GM18870 (cell line): ENCODE measurements at regions not wholly inside any gene's neighbourhood (a gene's known extent, or its start where the extent isn't known, plus 50 kb on each side); places are given as distances from the start of the nearest gene placed in this dataset.
"Not testable (repeated sequence)": the region's sequence is repeated elsewhere in the genome, so short reads cannot be mapped to it uniquely, and the experiment has no call there.

ENCODE experiments used
- ATAC-seq: cut with Tn5 transposase; IDR thresholded peaks from one replicate; pipeline ENCODE4 v1.9.1; 2021; ENCODE audit warnings: moderate library complexity; ENCODE audit not compliant: unreplicated experiment

- ATAC-seq: no peak
Observed at GRCh38 chr9:100700689-100701318, 122.9 kb downstream of the CAVIN4 start.

- no peak for ATAC-seq
Observed at GRCh38 chr9:100714372-100715099, 136.7 kb downstream of the CAVIN4 start.

GRCh38 chr9:100715100-100715380 lies 137.2 kb downstream of the CAVIN4 start:
- no peak for ATAC-seq

- no peak for ATAC-seq
Observed at GRCh38 chr9:100718717-100719116, 140.8 kb downstream of the CAVIN4 start.

DNA sequence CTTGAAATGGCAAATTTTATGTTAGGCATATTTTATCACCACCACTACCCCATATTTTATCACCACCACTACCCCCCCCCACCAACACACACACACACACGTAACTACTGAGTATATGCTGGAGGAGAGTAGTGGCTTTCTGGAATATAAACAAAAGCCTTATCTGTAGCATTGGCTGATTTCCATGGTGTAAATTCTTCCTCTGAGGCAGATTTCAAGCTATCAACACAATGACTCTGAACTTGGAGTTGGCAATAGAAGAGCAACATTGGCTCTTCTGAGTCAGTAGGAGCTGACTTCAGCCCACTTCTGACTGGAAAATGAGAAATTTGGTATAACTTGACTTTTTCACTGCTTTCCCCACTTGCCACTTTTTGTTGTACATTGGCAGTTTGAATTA lies 143.0 kb downstream of the CAVIN4 start:
- ATAC-seq: no peak

- ATAC-seq: no peak
Observed at GRCh38 chr9:100724886-100725285, 147.0 kb downstream of the CAVIN4 start.

- no peak for ATAC-seq
Observed at GRCh38 chr9:100725371-100725770, 147.5 kb downstream of the CAVIN4 start.

GRCh38 chr9:100729336-100729895 lies 151.5 kb downstream of the CAVIN4 start:
- no peak for ATAC-seq

GRCh38 chr9:100730086-100730485 lies 152.2 kb downstream of the CAVIN4 start:
- no peak for ATAC-seq

DNA sequence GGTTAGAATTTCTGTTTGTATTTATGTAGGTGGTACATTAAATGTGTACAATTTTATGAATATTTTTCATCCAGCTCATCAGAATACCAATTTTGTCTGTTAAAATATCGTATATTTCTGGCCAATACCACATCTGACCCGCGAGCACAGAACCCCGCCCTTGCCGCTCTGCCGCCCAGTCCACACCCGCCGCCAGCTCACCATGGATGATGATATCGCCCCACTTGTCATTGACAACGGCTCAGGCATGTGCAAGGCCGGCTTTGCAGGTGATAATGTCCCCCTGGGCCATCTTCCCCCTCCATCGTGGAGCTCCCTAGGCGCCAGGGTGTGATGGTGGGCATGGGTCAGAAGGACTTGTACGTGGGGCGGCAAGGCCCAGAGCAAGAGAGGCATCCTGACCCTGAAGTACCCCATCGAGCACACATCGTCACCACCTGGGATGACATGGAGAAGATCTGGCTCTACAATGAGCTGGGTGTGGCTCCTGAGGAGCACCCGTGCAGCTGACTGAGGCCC lies 153.2 kb downstream of the CAVIN4 start:
- no peak for ATAC-seq

DNA sequence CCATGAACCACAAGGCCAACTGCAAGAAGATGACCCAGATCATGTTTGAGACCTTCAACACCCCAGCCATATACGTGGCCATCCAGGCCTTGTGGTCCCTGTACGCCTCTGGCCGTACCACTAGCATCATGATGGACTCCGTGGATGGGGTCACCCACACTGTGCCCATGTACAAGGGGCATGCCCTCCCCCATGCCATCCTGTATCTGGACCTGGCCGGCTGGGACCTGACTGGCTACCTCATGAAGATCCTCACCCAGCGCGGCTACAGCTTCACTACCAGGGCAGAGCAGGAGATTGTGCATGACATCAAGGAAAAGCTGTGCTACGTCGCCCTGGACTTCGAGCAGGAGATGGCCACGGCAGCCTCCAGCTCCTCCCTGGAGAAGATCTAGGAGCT lies 153.7 kb downstream of the CAVIN4 start:
- ATAC-seq: no peak

GRCh38 chr9:100739208-100739607 lies 161.3 kb downstream of the CAVIN4 start:
- ATAC-seq: no peak

DNA sequence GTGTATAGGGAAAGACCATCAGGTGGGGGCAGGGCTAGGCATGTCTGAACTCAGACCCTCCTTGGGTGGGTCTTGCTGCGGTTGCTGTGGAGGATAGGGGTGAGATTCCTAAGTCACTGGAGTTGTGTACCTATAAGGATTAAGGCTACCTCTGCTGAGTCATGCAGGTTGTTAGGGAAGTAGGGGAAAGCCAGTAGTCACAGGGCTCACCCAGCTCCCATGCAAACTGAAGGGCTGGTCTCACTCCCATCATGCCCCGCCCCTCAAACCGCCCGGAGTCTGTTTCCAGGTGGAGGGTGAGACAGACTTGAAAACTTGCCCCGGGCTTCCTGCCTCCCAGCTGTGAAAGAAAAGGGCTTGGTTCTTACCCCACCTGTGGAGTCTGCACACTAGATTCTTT lies 161.8 kb downstream of the CAVIN4 start:
- no peak for ATAC-seq

GRCh38 chr9:100748930-100749329 lies 171.1 kb downstream of the CAVIN4 start:
- ATAC-seq: not testable (repeated sequence)

DNA sequence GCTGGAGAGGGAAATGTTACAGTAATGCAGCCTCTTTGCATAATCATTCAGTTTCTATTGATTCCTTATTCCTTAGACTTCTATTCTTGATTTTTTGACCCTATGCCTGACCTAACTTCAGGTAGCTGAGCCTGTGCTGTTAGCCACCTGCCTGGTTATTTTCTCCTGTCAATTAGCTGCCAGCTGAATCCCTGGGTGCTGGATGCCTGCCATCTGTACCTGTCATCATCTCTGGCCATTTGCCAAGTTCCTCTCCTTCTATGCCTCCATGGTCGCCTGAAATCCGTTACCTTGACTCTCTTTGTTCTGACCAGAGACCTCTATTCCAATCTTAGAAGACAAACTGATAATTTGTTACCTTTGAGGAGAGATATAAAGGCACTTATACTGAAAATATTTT lies 178.3 kb downstream of the CAVIN4 start:
- no peak for ATAC-seq

DNA sequence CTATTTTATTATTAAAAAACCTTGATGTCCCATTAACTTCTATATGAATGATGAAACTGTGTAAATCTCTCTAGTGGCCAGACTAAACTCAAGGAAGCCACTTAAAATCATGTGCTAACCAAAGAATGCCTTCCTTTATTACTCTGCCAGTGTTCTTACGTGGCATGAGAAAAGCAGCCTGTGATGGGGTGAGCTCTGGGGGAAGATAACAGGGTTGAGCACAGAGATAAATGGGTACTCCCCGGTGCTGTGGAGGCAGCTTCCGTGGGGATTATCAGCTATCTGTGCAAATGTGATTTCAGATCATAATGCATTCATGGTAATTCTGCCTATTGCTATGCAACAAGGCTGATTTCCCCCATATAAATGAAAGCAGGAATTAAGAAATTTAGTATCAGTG lies 181.3 kb downstream of the CAVIN4 start:
- no peak for ATAC-seq

DNA sequence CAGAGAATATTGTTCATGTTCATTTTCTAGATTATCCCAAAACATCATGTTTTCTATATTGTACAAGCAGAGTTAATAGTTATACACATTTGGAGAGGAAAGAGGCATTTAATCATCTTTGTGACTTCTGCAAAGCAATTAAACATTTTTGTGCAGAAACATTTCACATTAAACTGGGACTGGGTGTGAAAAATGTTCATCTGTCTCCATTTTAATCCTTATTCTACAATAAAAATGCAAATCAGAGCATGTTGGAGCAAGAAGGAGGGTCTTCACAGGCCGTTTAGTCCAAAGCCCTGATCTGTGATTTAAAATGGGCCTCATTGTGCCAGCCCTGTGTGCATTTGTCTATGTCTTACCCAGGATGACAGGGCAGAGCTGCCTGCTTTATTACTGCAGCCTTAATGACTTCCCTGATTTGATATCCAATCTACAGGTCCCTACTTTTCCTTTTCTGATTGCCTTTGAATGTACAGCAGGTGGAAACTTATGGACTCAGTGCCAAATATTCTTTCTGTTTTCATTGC lies 183.5 kb downstream of the CAVIN4 start:
- no peak for ATAC-seq

- ATAC-seq: no peak
Observed at GRCh38 chr9:100774326-100774725, 196.4 kb downstream of the CAVIN4 start.

- ATAC-seq: no peak
Observed at GRCh38 chr9:100774962-100775361, 197.1 kb downstream of the CAVIN4 start.

- ATAC-seq: no peak
Observed at GRCh38 chr9:100775912-100776311, 198.0 kb downstream of the CAVIN4 start.

DNA sequence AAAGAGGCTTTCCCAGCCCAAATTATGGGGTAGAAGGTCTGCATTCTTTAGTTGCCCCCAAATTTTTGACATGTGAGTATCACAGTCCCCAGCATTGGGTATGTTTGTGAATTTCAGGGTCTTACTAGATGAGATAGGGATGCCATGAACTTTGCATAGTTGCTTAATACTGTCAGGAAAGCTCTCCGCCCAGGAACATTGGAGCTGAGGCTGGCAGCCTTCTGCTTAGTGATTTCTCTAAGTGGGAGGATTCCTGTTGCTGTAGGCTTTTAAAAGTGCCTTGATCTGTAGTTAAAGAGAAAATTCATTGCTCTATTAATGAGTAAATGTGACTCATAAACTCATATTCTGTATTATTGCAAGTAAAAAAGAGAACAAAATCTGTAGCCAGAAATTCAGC lies 206.9 kb downstream of the CAVIN4 start:
- no peak for ATAC-seq

DNA sequence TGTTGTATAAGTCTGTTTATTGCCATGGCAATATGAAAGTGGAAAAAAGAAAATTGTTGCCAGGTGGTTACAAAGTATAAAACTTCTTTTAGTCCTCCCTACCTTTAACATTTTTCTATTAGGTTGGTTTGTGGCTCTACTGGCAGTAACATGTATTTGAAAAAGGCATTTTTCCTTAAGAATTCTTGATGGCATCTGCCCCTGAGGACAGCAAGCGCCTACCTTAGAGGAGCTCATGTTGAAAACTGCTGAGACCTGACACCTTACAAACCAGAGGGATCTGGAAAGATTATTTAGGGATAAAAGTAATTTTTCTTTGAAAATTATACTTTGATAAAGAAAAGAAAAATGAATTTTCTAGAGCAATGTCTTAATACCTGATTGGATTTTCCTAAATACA lies 208.1 kb downstream of the CAVIN4 start:
- ATAC-seq: no peak
